ENCODE measurements at regions not wholly inside any gene's neighbourhood (a gene's known extent, or its start where the extent isn't known, plus 50 kb on each side); places are given as distances from the start of the nearest gene placed in this dataset.

DNA sequence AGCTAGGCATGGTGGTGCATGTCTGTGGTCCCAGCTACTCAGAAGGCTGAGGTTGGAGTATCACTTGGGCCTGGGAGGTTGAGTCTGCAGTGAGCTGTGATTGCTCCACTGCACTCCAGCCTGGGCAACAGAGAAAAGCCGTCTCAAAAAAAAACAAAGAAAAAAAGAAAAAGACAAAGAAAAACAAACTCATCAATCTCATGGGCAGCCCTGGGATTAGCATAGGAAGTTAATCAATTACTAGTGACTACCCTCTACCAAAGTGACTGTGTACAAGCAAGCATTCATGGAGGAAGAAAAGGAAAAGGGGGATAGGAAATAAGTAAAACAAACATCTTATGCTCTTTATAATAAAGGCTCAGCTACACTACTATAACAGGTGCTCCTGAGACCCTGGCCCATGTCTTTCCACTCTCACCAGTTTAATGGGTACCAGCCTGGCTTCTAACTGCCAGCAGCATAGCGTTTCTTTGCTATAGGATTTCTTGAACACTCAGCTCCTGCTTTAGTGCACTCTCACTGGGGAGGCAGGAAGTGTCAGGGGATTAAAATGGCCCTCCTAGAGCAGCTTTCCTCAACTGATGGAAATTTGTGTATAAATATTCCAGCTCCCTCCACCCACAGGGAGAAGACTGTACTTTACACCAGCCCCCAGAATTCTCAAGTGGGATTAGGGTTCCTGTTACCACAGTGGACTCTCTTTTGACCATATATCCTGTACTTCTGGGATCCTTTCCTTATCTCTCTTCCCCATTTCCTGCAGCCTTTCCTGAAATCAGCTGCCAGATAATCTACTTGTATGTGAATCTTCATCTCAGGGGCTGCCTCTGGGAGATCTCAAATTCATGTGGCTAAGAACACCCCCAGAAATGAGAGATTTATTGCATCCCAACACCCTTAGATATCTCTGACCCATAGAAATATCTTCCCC lies 91.3 kb upstream of the GLS start:
- TF ChIP-seq POLR2A (IDR thresholded peaks at IDR 0.05) = no peak
- TF ChIP-seq, protein P1, sequence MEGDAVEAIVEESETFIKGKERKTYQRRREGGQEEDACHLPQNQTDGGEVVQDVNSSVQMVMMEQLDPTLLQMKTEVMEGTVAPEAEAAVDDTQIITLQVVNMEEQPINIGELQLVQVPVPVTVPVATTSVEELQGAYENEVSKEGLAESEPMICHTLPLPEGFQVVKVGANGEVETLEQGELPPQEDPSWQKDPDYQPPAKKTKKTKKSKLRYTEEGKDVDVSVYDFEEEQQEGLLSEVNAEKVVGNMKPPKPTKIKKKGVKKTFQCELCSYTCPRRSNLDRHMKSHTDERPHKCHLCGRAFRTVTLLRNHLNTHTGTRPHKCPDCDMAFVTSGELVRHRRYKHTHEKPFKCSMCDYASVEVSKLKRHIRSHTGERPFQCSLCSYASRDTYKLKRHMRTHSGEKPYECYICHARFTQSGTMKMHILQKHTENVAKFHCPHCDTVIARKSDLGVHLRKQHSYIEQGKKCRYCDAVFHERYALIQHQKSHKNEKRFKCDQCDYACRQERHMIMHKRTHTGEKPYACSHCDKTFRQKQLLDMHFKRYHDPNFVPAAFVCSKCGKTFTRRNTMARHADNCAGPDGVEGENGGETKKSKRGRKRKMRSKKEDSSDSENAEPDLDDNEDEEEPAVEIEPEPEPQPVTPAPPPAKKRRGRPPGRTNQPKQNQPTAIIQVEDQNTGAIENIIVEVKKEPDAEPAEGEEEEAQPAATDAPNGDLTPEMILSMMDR (IDR thresholded peaks at IDR 0.05) = no peak
- TF ChIP-seq POLR2AphosphoS5 (IDR thresholded peaks at IDR 0.05) = no peak

Data from breast epithelium (tissue), 3 donors.